ENCODE measurements at regions not wholly inside any gene's neighbourhood (a gene's known extent, or its start where the extent isn't known, plus 50 kb on each side); places are given as distances from the start of the nearest gene placed in this dataset.

- H3K36me3 ChIP-seq (ENCODE audit: insufficient read depth, low read length), result no peaks in the 10 kb centered on the region
- H3K9ac ChIP-seq (ENCODE audit: low read length), result no peak overlapping the region
- no peak overlapping the region for H3K27ac ChIP-seq (ENCODE audit: low read length)
- TF ChIP-seq SMC3 (conservative IDR thresholded peaks at IDR 0.05; ENCODE audit: poor library complexity) (no peak), TAF1 (IDR thresholded peaks at IDR 0.05; ENCODE audit: low read depth) (no peak), RAD21 (conservative IDR thresholded peaks at IDR 0.05) (no peak), POLR2AphosphoS5 (IDR thresholded peaks at IDR 0.05) (no peak), MXI1 (conservative IDR thresholded peaks at IDR 0.05; ENCODE audit: poor library complexity, severe bottlenecking) (no peak), CTCF (IDR thresholded peaks at IDR 0.05; ENCODE audit: poor library complexity, severe bottlenecking) (no peak), EP300 (conservative IDR thresholded peaks at IDR 0.05; ENCODE audit: poor library complexity, severe bottlenecking) (no peak), EZH2 (IDR thresholded peaks at IDR 0.05; ENCODE audit: borderline replicate concordance, insufficient read depth, low read length, poor library complexity, severe bottlenecking) (no peak)
- TF ChIP-seq, protein P1, sequence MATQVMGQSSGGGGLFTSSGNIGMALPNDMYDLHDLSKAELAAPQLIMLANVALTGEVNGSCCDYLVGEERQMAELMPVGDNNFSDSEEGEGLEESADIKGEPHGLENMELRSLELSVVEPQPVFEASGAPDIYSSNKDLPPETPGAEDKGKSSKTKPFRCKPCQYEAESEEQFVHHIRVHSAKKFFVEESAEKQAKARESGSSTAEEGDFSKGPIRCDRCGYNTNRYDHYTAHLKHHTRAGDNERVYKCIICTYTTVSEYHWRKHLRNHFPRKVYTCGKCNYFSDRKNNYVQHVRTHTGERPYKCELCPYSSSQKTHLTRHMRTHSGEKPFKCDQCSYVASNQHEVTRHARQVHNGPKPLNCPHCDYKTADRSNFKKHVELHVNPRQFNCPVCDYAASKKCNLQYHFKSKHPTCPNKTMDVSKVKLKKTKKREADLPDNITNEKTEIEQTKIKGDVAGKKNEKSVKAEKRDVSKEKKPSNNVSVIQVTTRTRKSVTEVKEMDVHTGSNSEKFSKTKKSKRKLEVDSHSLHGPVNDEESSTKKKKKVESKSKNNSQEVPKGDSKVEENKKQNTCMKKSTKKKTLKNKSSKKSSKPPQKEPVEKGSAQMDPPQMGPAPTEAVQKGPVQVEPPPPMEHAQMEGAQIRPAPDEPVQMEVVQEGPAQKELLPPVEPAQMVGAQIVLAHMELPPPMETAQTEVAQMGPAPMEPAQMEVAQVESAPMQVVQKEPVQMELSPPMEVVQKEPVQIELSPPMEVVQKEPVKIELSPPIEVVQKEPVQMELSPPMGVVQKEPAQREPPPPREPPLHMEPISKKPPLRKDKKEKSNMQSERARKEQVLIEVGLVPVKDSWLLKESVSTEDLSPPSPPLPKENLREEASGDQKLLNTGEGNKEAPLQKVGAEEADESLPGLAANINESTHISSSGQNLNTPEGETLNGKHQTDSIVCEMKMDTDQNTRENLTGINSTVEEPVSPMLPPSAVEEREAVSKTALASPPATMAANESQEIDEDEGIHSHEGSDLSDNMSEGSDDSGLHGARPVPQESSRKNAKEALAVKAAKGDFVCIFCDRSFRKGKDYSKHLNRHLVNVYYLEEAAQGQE (IDR thresholded peaks at IDR 0.05; ENCODE audit: borderline replicate concordance), result no peak
- no peak overlapping the region for H3K4me3 ChIP-seq (ENCODE audit: low read length)
- no peaks in the 10 kb centered on the region for H3K27me3 ChIP-seq (ENCODE audit: insufficient read depth, low read depth, low read length)
- H3F3A ChIP-seq (ENCODE audit: insufficient read depth, low read length, poor library complexity, severe bottlenecking), result no peaks in the 10 kb centered on the region
- no peak overlapping the region for H3K4me2 ChIP-seq (ENCODE audit: low read length)
- H3K9me2 ChIP-seq (ENCODE audit: insufficient read depth, low read length), result no peaks in the 10 kb centered on the region
- H4K20me1 ChIP-seq (ENCODE audit: insufficient read depth), result no peaks in the 10 kb centered on the region
- H3K9me3 ChIP-seq (ENCODE audit: low read length), result no peaks in the 10 kb centered on the region
- no peaks in the 10 kb centered on the region for H3K79me2 ChIP-seq (replicated peaks; ENCODE audit: insufficient read depth, low read length)
- no peak overlapping the region for H2AFZ ChIP-seq (ENCODE audit: low read depth, low read length)
These were observed 763.1 kb downstream of the C6orf118 start for GRCh38 chr6:164546263-164546662.

DNA sequence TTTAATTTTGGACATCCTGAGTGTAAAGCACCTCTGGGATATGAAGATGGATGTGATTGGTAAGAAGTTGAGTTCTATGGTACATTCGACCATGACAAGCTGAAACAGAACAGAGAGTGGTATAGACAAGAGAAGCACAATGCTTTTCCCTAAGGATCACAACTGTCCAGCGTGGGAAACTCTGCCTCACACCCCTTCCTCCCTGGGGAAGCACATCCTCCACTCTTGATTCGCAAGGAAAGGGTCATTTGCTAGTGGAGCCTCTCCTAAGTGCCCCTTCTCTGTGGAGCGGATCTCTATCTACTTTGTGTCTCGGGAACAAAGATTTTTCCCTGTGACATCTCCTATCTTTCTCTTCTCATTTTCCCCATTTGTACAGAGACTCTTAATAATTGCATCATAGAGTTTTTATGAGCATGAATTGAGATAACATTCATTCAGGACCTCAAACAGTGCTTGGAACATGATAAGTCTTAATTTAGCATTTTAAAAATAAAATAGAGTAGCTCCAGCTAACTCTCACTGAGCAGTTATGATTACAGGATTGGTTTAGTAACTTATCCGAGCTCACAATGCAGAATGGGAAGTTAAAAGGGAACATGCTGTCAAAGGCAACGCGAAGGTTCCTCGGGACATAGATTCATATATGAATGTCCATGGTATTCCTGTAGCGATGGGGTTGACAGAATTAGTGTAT, 775.2 kb downstream of the C6orf118 start:
- no peaks in the 10 kb centered on the region for H3K79me2 ChIP-seq (replicated peaks; ENCODE audit: insufficient read depth, low read length)
- TF ChIP-seq SMC3 (conservative IDR thresholded peaks at IDR 0.05; ENCODE audit: poor library complexity), result no peak
- TF ChIP-seq CTCF (IDR thresholded peaks at IDR 0.05; ENCODE audit: poor library complexity, severe bottlenecking), result no peak
- no peak for TF ChIP-seq RAD21 (conservative IDR thresholded peaks at IDR 0.05)
- TF ChIP-seq POLR2AphosphoS5 (IDR thresholded peaks at IDR 0.05), result no peak
- no peak for TF ChIP-seq MXI1 (conservative IDR thresholded peaks at IDR 0.05; ENCODE audit: poor library complexity, severe bottlenecking)
- no peak for TF ChIP-seq EZH2 (IDR thresholded peaks at IDR 0.05; ENCODE audit: borderline replicate concordance, insufficient read depth, low read length, poor library complexity, severe bottlenecking)
- no peak for TF ChIP-seq EP300 (conservative IDR thresholded peaks at IDR 0.05; ENCODE audit: poor library complexity, severe bottlenecking)
- TF ChIP-seq, protein P1 (IDR thresholded peaks at IDR 0.05; ENCODE audit: borderline replicate concordance), result no peak
- no peak for TF ChIP-seq TAF1 (IDR thresholded peaks at IDR 0.05; ENCODE audit: low read depth)
- no peak overlapping the region for H2AFZ ChIP-seq (ENCODE audit: low read depth, low read length)
- H3K27me3 ChIP-seq (ENCODE audit: insufficient read depth, low read depth, low read length), result no peaks in the 10 kb centered on the region
- no peak overlapping the region for H3K9ac ChIP-seq (ENCODE audit: low read length)
- H3K36me3 ChIP-seq (ENCODE audit: insufficient read depth, low read length), result no peaks in the 10 kb centered on the region
- H4K20me1 ChIP-seq (ENCODE audit: insufficient read depth), result no peaks in the 10 kb centered on the region
- no peaks in the 10 kb centered on the region for H3F3A ChIP-seq (ENCODE audit: insufficient read depth, low read length, poor library complexity, severe bottlenecking)
- H3K9me3 ChIP-seq (ENCODE audit: low read length), result no peaks in the 10 kb centered on the region
- H3K9me2 ChIP-seq (ENCODE audit: insufficient read depth, low read length), result no peaks in the 10 kb centered on the region
- H3K4me3 ChIP-seq (ENCODE audit: low read length), result no peak overlapping the region
- H3K27ac ChIP-seq (ENCODE audit: low read length), result no peak overlapping the region
- H3K4me2 ChIP-seq (ENCODE audit: low read length), result no peak overlapping the region

Measured in neural cell (in vitro differentiated cells).